GM12865 (cell line): ENCODE measurements at regions not wholly inside any gene's neighbourhood (a gene's known extent, or its start where the extent isn't known, plus 50 kb on each side); places are given as distances from the start of the nearest gene placed in this dataset.
"Not testable (repeated sequence)": the region's sequence is repeated elsewhere in the genome, so short reads cannot be mapped to it uniquely, and the experiment has no call there.

ENCODE experiments used
- DNase-seq: peaks from one replicate; pipeline ENCODE4 v3.0.0; 2010; ENCODE audit warnings: low read depth
- H3K4me3 ChIP-seq: 2 replicates; pipeline ENCODE4 v1.5.1; 2011; ENCODE audit warnings: mild to moderate bottlenecking, low read depth, low read length, control low read depth
- TF ChIP-seq, protein P1 (sequence below): IDR thresholded peaks from 2 replicates; pipeline ENCODE4 v1.5.1; 2011; ENCODE audit warnings: low read length, control low read depth, low read depth, inconsistent platforms; ENCODE audit not compliant: insufficient read depth; ENCODE audit errors: missing control alignments

GRCh38 chrX:63115196-63115595 is 235.9 kb downstream of the SPIN4 start:
- no peak overlapping the region for H3K4me3 ChIP-seq
- no peak for DNase-seq
- TF ChIP-seq, protein P1, sequence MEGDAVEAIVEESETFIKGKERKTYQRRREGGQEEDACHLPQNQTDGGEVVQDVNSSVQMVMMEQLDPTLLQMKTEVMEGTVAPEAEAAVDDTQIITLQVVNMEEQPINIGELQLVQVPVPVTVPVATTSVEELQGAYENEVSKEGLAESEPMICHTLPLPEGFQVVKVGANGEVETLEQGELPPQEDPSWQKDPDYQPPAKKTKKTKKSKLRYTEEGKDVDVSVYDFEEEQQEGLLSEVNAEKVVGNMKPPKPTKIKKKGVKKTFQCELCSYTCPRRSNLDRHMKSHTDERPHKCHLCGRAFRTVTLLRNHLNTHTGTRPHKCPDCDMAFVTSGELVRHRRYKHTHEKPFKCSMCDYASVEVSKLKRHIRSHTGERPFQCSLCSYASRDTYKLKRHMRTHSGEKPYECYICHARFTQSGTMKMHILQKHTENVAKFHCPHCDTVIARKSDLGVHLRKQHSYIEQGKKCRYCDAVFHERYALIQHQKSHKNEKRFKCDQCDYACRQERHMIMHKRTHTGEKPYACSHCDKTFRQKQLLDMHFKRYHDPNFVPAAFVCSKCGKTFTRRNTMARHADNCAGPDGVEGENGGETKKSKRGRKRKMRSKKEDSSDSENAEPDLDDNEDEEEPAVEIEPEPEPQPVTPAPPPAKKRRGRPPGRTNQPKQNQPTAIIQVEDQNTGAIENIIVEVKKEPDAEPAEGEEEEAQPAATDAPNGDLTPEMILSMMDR: no peak

- TF ChIP-seq, protein P1: no peak
- no peak overlapping the region for H3K4me3 ChIP-seq
- DNase-seq: peak; percentile 20
These were observed 249.1 kb downstream of the SPIN4 start for GRCh38 chrX:63101879-63102620.

GRCh38 chrX:63058204-63058603 is 292.9 kb downstream of the SPIN4 start:
- H3K4me3 ChIP-seq: no peak overlapping the region
- DNase-seq: peak; percentile 0
- TF ChIP-seq, protein P1: no peak

DNA sequence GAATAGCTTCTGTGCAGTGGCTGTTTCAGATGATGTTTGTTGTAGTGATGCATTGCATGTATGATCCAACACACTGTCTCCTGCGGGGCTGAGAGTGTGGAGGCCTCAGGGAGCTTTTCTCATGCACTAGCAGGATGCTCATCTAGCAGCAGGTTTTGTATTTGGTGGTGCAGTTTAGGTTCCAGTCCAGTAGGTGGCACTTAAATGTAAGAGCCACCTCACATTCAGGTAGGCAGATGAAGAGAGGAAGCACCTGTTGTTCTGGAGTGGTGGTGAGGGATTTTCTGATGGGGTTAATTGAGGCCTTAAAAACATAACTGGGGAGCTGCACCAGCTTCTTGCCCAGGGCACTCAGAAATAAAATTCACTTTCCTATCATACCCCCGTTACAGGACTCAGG is 300.9 kb downstream of the SPIN4 start:
- TF ChIP-seq, protein P1: peak; percentile 15
- peak; percentile 36 for DNase-seq
- H3K4me3 ChIP-seq: no peak overlapping the region

DNA sequence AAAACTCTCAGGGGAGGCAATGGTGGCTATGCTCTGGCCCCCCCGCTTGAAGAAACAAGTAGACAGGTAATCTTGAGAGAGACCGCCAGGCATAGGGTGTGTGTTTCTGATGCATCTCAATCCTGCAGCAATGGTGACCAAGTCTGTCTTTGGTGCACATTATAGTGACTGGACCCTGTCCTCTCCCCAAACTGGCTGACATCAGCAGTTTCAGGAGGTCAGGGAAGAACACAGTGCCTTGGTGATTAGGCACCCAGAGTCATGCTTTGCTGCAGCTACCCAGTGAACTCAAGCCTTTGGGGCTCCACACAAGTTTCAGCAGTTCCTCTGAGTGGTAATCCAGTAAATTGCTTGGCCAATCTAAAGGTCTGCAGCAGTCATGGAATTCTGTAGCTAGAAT is 318.3 kb downstream of the SPIN4 start:
- H3K4me3 ChIP-seq: no peak overlapping the region
- DNase-seq: no peak
- TF ChIP-seq, protein P1: no peak

DNA sequence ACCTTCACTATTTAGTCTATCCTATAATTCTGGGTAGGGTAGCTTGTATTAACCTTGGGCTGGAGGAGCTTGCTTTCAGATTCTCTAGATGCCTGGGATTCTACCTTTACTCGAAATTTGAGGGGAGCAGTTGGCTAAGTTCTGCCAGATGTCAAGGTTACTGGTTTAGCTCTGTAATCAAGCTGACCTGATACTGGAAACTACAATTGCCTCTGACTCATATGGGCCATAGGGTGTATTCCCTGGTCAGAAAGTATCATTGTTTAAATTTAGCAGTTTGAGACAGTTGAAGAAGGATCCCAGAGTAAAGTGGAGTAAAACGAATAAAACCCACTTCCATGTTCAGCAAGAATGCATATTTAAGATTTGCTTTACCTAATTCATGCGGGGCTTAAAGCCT is 337.6 kb downstream of the SPIN4 start:
- H3K4me3 ChIP-seq: no peak overlapping the region
- no peak for DNase-seq
- TF ChIP-seq, protein P1: no peak

GRCh38 chrX:63012574-63012973 is 338.6 kb downstream of the SPIN4 start:
- DNase-seq: peak; percentile 0
- no peak overlapping the region for H3K4me3 ChIP-seq
- TF ChIP-seq, protein P1: no peak

DNA sequence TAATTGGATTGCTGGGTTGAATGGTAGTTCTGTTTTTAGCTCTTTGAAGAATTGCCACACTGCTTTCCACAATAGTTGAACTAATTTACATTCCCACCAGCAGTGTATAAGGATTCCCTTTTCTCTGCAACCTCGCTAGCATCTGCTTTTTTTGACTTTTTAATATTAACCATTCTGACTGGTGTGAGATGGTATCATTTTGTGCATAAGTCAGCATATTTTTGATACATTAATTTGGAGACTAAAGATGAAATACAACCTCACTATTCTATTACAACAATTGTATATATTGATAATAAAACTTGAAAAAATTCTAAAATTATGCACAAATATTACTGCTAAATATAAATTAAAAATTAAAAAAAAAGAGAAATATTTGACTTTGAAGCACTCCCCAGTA is 350.9 kb downstream of the SPIN4 start:
- DNase-seq: not testable (repeated sequence)

More for the DNA sequence above, 350.9 kb downstream of the SPIN4 start:
- not testable (repeated sequence) for H3K4me3 ChIP-seq
